IPS-18c (cell line): ENCODE measurements at regions not wholly inside any gene's neighbourhood (a gene's known extent, or its start where the extent isn't known, plus 50 kb on each side); places are given as distances from the start of the nearest gene placed in this dataset.

Experiments
- H3K4me3 ChIP-seq: 2 replicates; pipeline ENCODE4 v1.7.0; 2013; ENCODE audit warnings: low read depth, mild to moderate bottlenecking, low read length, moderate library complexity; ENCODE audit not compliant: insufficient read depth
- H3K9me3 ChIP-seq: one replicate; pipeline ENCODE4 v1.6.1; 2013; ENCODE audit warnings: mild to moderate bottlenecking, low read length, moderate library complexity; ENCODE audit not compliant: control insufficient read depth, insufficient read depth

DNA sequence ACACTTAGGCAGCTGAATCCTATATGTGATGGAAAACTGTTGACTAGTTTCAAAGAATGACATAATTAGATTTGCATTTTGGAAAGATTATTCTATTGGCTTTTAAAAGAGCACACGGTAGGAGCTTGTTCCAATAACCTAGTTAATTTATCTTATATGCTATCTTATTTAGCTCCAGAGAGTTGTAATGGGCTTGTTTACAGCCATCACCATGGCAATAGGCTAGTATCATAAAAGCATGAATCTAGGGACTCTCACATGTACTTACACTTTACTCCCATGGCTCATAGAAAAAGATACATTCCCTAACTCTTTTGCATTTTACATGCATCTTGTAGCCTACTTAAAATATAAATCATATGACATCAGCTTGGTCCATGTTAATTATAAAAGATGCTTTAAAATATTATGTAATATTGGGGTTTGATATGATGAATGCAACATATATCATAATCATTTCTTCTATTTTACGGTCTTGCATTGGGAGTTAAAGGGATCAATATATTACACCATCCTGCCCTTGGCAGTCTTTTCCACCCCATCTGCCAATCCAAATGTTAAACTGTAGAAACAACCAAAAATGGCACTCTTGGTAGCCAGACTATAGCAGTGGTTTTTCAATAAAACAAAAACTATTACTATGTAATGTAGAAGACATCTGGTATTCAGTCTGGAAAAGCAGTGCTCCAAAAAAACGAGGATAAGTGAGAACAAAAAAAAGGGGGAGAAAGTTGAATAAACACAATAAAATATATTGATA lies 2254.0 kb downstream of the LRRC4C start:
- Histone ChIP-seq H3K4me3 (no peak overlapping the region), H3K9me3 (no peaks in the 10 kb centered on the region)

- H3K9me3 ChIP-seq = no peaks in the 10 kb centered on the region
- no peak overlapping the region for H3K4me3 ChIP-seq
These were observed 2266.8 kb downstream of the LRRC4C start for GRCh38 chr11:39192671-39193070.

GRCh38 chr11:39190751-39191150 lies 2268.7 kb downstream of the LRRC4C start:
- Histone ChIP-seq H3K9me3 (no peaks in the 10 kb centered on the region), H3K4me3 (no peak overlapping the region)

- Histone ChIP-seq H3K4me3 (no peak overlapping the region), H3K9me3 (no peaks in the 10 kb centered on the region)
These were observed 2281.8 kb downstream of the LRRC4C start for GRCh38 chr11:39177678-39178077.

GRCh38 chr11:39174965-39175364 lies 2284.5 kb downstream of the LRRC4C start:
- no peaks in the 10 kb centered on the region for H3K9me3 ChIP-seq
- no peak overlapping the region for H3K4me3 ChIP-seq

DNA sequence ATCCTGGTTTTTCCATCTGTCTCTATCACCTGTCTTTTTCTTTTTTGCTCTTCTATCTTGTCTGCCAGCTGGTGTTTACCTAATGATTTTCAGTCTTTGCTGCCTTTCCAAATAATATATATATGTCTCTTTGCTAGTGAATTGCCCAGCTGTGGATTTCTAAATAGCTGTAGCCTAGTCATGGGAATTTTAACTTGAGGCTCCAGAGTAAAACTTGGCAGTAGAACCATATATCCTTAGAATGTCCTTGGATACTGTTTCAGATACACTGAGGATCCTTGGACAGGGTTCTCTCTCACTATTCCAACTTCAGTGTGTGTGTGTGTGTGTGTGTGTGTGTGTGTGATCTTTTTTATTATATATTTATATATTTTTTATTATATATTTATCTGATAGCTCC lies 2285.3 kb downstream of the LRRC4C start:
- Histone ChIP-seq H3K4me3 (no peak overlapping the region), H3K9me3 (no peaks in the 10 kb centered on the region)

DNA sequence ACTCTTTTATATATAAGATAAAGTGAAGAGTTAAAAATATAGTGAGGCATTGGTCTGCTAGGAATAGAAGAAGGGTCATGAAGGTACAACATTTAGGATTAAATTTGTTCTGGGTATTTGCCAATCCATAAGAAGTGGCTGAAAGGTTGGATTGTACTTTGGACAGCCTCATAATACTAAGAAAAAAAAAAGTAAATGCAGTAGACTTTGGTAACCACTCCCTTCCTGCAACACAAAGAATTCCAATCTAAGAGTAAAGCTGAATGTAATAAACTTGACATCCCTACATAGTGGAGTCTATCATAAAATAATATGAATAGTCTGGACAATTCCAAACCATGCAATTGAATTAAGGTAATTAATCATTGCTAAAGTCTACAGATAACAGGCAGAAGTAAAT lies 2294.4 kb downstream of the LRRC4C start:
- no peaks in the 10 kb centered on the region for H3K9me3 ChIP-seq

DNA sequence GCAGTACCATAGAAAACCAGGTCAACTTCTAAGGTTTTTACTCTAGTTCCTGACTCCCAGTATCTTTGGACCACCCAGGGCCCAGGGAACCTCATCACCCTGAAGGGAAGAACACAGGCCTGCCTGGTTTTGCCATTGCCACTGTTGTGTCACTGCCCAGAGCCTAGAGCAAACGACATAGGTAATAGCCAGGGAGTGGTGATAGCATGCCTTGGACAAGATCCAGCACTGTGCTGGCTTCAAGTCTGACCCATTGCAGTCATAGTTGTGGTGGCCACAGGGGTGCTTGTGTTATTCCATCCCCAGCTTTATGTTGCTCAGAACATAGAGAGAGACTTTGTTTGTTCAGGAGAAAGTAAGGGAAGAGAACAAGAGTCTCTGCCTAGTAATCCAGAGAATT lies 2310.2 kb downstream of the LRRC4C start:
- H3K9me3 ChIP-seq = no peaks in the 10 kb centered on the region
- H3K4me3 ChIP-seq = no peak overlapping the region

More for the DNA sequence above, 2294.4 kb downstream of the LRRC4C start:
- no peak overlapping the region for H3K4me3 ChIP-seq

GRCh38 chr11:39145346-39145745 lies 2314.1 kb downstream of the LRRC4C start:
- H3K4me3 ChIP-seq = no peak overlapping the region
- no peaks in the 10 kb centered on the region for H3K9me3 ChIP-seq

GRCh38 chr11:39144351-39145130 lies 2314.9 kb downstream of the LRRC4C start:
- Histone ChIP-seq H3K4me3 (no peak overlapping the region), H3K9me3 (no peaks in the 10 kb centered on the region)

- Histone ChIP-seq H3K9me3 (no peaks in the 10 kb centered on the region), H3K4me3 (no peak overlapping the region)
These were observed 2319.9 kb downstream of the LRRC4C start for GRCh38 chr11:39139581-39139980.

DNA sequence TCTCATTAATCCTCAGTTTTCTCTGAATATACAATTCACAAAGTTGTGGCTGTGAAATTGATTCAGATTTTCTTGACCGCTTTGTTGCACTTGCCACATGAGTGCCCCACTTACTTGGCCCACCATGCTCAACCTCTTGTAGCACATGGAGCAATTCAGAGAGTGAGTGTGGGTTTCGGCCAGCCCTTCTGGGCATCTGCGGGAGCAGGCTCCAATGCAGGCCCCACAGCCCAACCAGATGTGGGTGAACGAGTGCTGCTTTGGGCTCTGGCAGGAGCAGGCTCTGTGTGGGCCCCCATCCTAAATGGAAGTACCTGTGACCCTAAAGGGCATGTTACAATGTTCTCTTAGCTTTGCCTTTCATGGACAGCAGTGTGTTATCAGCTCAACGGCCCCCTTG lies 2338.6 kb downstream of the LRRC4C start:
- Histone ChIP-seq H3K4me3 (no peak overlapping the region), H3K9me3 (no peaks in the 10 kb centered on the region)

DNA sequence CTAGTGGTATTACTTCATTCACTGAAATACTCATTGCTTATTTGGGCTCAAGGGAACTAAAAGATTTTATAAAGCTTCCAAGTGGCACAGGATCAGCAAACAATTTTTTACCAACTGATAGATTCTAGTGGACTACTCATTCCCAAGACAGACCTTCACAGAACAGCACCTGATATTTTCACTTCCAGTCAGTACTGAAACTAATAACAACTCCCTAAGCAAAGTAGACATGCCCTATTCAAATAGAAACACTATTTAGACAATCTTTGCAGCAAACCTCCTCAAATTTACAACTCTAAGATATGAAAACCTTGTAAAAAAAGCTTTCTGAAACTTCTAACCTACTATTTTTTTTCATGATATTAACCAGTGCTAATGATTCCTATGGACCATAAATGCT lies 2345.8 kb downstream of the LRRC4C start:
- H3K9me3 ChIP-seq = no peaks in the 10 kb centered on the region

DNA sequence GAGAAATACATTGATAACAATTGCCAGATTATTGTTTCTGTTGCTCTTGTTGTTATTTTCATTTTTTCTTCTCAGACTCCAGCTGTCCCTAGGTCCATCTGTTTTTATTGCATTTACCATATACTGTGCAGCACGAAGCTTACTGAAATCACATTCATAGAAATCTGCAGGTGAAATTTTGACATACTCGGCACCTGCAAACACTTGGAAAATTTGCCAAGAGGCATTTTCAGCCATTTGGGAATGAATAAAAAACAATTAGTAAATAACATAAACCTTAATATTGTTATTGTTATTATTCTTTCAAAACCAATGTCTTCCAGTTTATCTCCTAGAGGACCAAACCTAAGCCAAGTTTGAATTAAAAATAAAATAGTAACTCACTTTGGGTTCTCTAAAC lies 2357.2 kb downstream of the LRRC4C start:
- no peaks in the 10 kb centered on the region for H3K9me3 ChIP-seq
- H3K4me3 ChIP-seq = no peak overlapping the region

More for the DNA sequence above, 2345.8 kb downstream of the LRRC4C start:
- no peak overlapping the region for H3K4me3 ChIP-seq

- Histone ChIP-seq H3K9me3 (no peaks in the 10 kb centered on the region), H3K4me3 (no peak overlapping the region)
These were observed 2381.0 kb downstream of the LRRC4C start for GRCh38 chr11:39078465-39078864.

DNA sequence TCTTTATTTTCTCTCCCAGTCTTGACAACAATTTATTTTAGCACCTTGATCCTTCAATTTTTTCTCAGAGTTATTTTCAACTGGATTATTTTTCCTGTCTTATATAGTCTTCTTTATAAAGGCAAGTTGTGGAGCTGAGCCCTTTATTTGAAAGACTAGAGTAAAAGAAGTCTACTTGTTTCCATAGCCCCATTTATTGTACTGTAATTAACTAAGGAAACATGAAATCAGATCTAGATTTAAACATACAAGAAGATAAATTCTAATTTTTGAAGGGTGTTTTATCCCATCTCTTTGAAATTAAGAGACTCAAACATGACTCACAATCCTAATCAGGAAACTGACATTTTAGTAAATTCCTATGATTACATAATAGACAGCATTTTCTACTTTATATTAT lies 2421.8 kb downstream of the LRRC4C start:
- H3K4me3 ChIP-seq = no peak overlapping the region
- no peaks in the 10 kb centered on the region for H3K9me3 ChIP-seq

- no peaks in the 10 kb centered on the region for H3K9me3 ChIP-seq
- no peak overlapping the region for H3K4me3 ChIP-seq
These were observed 2423.4 kb downstream of the LRRC4C start for GRCh38 chr11:39036021-39036420.

- H3K9me3 ChIP-seq = no peaks in the 10 kb centered on the region
- no peak overlapping the region for H3K4me3 ChIP-seq
These were observed 2423.5 kb upstream of the RAG2 start for GRCh38 chr11:39021539-39021938.
